ENCODE measurements at regions not wholly inside any gene's neighbourhood (a gene's known extent, or its start where the extent isn't known, plus 50 kb on each side); places are given as distances from the start of the nearest gene placed in this dataset.

DNA sequence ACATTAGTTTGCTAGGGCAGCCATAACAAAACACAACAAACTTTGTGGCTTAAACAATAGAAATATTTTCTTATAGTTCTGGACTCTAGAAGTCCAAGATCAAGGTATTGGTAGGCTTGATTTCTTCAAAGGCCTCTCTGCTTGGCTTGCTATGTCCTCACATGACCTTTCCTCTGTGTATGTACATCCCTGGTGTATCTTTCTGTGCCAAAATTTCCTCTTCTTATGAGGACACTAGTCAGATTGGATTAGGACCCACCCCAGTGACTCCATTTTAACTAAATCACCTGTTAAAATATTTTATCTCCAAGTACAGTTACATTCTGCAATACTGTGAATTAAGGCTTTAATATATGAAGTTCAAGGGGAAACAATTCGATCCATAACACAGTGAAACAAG lies 168.9 kb upstream of the CCNH start:
- TF ChIP-seq, protein P1, sequence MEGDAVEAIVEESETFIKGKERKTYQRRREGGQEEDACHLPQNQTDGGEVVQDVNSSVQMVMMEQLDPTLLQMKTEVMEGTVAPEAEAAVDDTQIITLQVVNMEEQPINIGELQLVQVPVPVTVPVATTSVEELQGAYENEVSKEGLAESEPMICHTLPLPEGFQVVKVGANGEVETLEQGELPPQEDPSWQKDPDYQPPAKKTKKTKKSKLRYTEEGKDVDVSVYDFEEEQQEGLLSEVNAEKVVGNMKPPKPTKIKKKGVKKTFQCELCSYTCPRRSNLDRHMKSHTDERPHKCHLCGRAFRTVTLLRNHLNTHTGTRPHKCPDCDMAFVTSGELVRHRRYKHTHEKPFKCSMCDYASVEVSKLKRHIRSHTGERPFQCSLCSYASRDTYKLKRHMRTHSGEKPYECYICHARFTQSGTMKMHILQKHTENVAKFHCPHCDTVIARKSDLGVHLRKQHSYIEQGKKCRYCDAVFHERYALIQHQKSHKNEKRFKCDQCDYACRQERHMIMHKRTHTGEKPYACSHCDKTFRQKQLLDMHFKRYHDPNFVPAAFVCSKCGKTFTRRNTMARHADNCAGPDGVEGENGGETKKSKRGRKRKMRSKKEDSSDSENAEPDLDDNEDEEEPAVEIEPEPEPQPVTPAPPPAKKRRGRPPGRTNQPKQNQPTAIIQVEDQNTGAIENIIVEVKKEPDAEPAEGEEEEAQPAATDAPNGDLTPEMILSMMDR (conservative IDR thresholded peaks at IDR 0.05 in 1 of 2, IDR thresholded peaks at IDR 0.05 in 1 of 2; ENCODE audit: low read depth in 1 of 2, low read length in 2 of 2), result no peak
- TF ChIP-seq EZH2 (IDR thresholded peaks at IDR 0.05; ENCODE audit: low read length, missing control alignments), result no peak
